Stimulated activated CD4-positive, alpha-beta T cell treated with anti-CD3 and anti-CD28 coated beads, Interleukin-1b, Interleukin-23, amount 100 ng/mL, for 4 hours (primary cell): ENCODE measurements at regions not wholly inside any gene's neighbourhood (a gene's known extent, or its start where the extent isn't known, plus 50 kb on each side); places are given as distances from the start of the nearest gene placed in this dataset.
"Not testable (repeated sequence)": the region's sequence is repeated elsewhere in the genome, so short reads cannot be mapped to it uniquely, and the experiment has no call there.

Experiments
- DNase-seq, 2 donors: peaks; one replicate each; pipeline ENCODE4 v3.0.0-alpha.2; 2020; ENCODE audit warnings: low read depth in 2 of 2

GRCh38 chr15:66864871-66865281 lies 162.8 kb downstream of the SMAD6 start:
- DNase-seq: no peak

GRCh38 chr15:66865622-66866611 lies 163.9 kb downstream of the SMAD6 start:
- DNase-seq: no peak

- DNase-seq: no peak
Measured at GRCh38 chr15:66866656-66867055, 164.6 kb downstream of the SMAD6 start.

GRCh38 chr15:66868918-66869317 lies 166.9 kb downstream of the SMAD6 start:
- no peak for DNase-seq

GRCh38 chr15:66870880-66871388 lies 168.9 kb downstream of the SMAD6 start:
- no peak for DNase-seq

GRCh38 chr15:66872405-66872804 lies 170.4 kb downstream of the SMAD6 start:
- no peak for DNase-seq

GRCh38 chr15:66873331-66873730 lies 171.3 kb downstream of the SMAD6 start:
- DNase-seq: not testable (repeated sequence)

GRCh38 chr15:66873856-66874255 lies 171.8 kb downstream of the SMAD6 start:
- DNase-seq: no peak

GRCh38 chr15:66875588-66876420 lies 173.8 kb downstream of the SMAD6 start:
- DNase-seq: no peak

- no peak for DNase-seq
Measured at GRCh38 chr15:66876421-66876730, 174.3 kb downstream of the SMAD6 start.

GRCh38 chr15:66876731-66877476 lies 174.9 kb downstream of the SMAD6 start:
- DNase-seq: no peak

- DNase-seq: no peak
Measured at GRCh38 chr15:66877477-66878271, 175.6 kb downstream of the SMAD6 start.

- DNase-seq: no peak
Measured at GRCh38 chr15:66878761-66879160, 176.7 kb downstream of the SMAD6 start.

- DNase-seq: no peak
Measured at GRCh38 chr15:66879531-66880368, 177.7 kb downstream of the SMAD6 start.

GRCh38 chr15:66880380-66881155 lies 178.5 kb downstream of the SMAD6 start:
- no peak for DNase-seq

GRCh38 chr15:66881173-66881905 lies 179.3 kb downstream of the SMAD6 start:
- DNase-seq: no peak

GRCh38 chr15:66882251-66883020 lies 180.4 kb downstream of the SMAD6 start:
- no peak for DNase-seq
